ENCODE measurements at regions not wholly inside any gene's neighbourhood (a gene's known extent, or its start where the extent isn't known, plus 50 kb on each side); places are given as distances from the start of the nearest gene placed in this dataset.

- no peak overlapping the region for H3K27ac ChIP-seq
- H3K4me1 ChIP-seq = peaks cover 0 to 21% (median 0%) of the 10 kb centered on the region in 4 donors
- no peaks in the 10 kb centered on the region for H3K9me3 ChIP-seq
- no peaks in the 10 kb centered on the region for H3K27me3 ChIP-seq
- intact Hi-C loops (cut with DNase I; ENCODE audit: low total_unique reads) = no loop called here
- DNase-seq = no peak
- no peaks in the 10 kb centered on the region for H3K36me3 ChIP-seq
- H3K4me3 ChIP-seq = no peak overlapping the region
- TF ChIP-seq CTCF (IDR thresholded peaks at IDR 0.05) = no peak
These were observed 1505.8 kb upstream of the SLC39A10 start for GRCh38 chr2:194151231-194151630.

GRCh38 chr2:194135463-194135862 is 1521.6 kb upstream of the SLC39A10 start:
- Histone ChIP-seq H3K4me3 (no peak overlapping the region), H3K9me3 (no peaks in the 10 kb centered on the region), H3K4me1 (no peaks in the 10 kb centered on the region), H3K36me3 (no peaks in the 10 kb centered on the region), H3K27ac (no peak overlapping the region), H3K27me3 (no peaks in the 10 kb centered on the region)
- intact Hi-C loops (cut with DNase I; ENCODE audit: low total_unique reads) = no loop called here
- DNase-seq = no peak
- no peak for TF ChIP-seq CTCF (IDR thresholded peaks at IDR 0.05)

GRCh38 chr2:194128810-194129209 is 1528.2 kb upstream of the SLC39A10 start:
- no peak overlapping the region for H3K27ac ChIP-seq
- no peak for DNase-seq
- no peaks in the 10 kb centered on the region for H3K4me1 ChIP-seq
- H3K36me3 ChIP-seq = no peaks in the 10 kb centered on the region
- no peak overlapping the region for H3K4me3 ChIP-seq
- no peak for TF ChIP-seq CTCF (IDR thresholded peaks at IDR 0.05)
- H3K9me3 ChIP-seq = peaks cover 0 to 8% (median 0%) of the 10 kb centered on the region in 3 donors
- no peaks in the 10 kb centered on the region for H3K27me3 ChIP-seq
- intact Hi-C loops (cut with DNase I; ENCODE audit: low total_unique reads) = no loop called here

- intact Hi-C loops (cut with DNase I; ENCODE audit: low total_unique reads) = no loop called here
- Histone ChIP-seq H3K27me3 (no peaks in the 10 kb centered on the region), H3K9me3 (peaks cover 0 to 8% (median 0%) of the 10 kb centered on the region in 3 donors), H3K27ac (no peak overlapping the region), H3K4me1 (no peaks in the 10 kb centered on the region), H3K4me3 (no peak overlapping the region), H3K36me3 (no peaks in the 10 kb centered on the region)
- no peak for DNase-seq
- no peak for TF ChIP-seq CTCF (IDR thresholded peaks at IDR 0.05)
These were observed 1530.6 kb upstream of the SLC39A10 start for GRCh38 chr2:194126418-194126817.

GRCh38 chr2:194116861-194117260 is 1540.2 kb upstream of the SLC39A10 start:
- intact Hi-C loops (cut with DNase I; ENCODE audit: low total_unique reads) = no loop called here
- no peaks in the 10 kb centered on the region for H3K27me3 ChIP-seq
- no peak overlapping the region for H3K4me3 ChIP-seq
- no peaks in the 10 kb centered on the region for H3K36me3 ChIP-seq
- no peak for TF ChIP-seq CTCF (IDR thresholded peaks at IDR 0.05)
- H3K4me1 ChIP-seq = no peaks in the 10 kb centered on the region
- no peaks in the 10 kb centered on the region for H3K9me3 ChIP-seq
- H3K27ac ChIP-seq = no peak overlapping the region
- DNase-seq = no peak

GRCh38 chr2:194105358-194105757 is 1551.7 kb upstream of the SLC39A10 start:
- DNase-seq = no peak
- Histone ChIP-seq H3K4me1 (no peaks in the 10 kb centered on the region), H3K4me3 (no peak overlapping the region), H3K27me3 (no peaks in the 10 kb centered on the region), H3K36me3 (no peaks in the 10 kb centered on the region), H3K27ac (no peak overlapping the region), H3K9me3 (no peaks in the 10 kb centered on the region)
- TF ChIP-seq CTCF (IDR thresholded peaks at IDR 0.05) = no peak
- intact Hi-C loops (cut with DNase I; ENCODE audit: low total_unique reads) = no loop called here

Data from tibial artery (tissue), 4 donors.